Neural cell (in vitro differentiated cells): ENCODE measurements at regions not wholly inside any gene's neighbourhood (a gene's known extent, or its start where the extent isn't known, plus 50 kb on each side); places are given as distances from the start of the nearest gene placed in this dataset.

ENCODE experiments used
- H2AFZ ChIP-seq: fragments of 200-600, 300-800 bp; sonication (generic), shearing (Covaris generic); 2 replicates; pipeline ENCODE4 v1.6.0; 2014; ENCODE audit warnings: low read depth, mild to moderate bottlenecking, antibody characterized with exemption, low read length, moderate library complexity
- H3F3A ChIP-seq: fragments of 200-600 bp; shearing (Covaris generic); 2 replicates; pipeline ENCODE4 v1.6.1; 2016; ENCODE audit warnings: mild to moderate bottlenecking, moderate library complexity, mixed read lengths, antibody characterized with exemption, low read length; ENCODE audit not compliant: insufficient read depth, poor library complexity, severe bottlenecking
- H3K27ac ChIP-seq: fragments of 200-600, 300-800 bp; sonication (generic), shearing (Covaris generic); 2 replicates; pipeline ENCODE4 v1.5.1; 2014; ENCODE audit warnings: mild to moderate bottlenecking, low read length, moderate library complexity
- H3K27me3 ChIP-seq: fragments of 300-800, 200-600 bp; sonication (generic), shearing (Covaris generic); 2 replicates; pipeline ENCODE4 v1.6.0; 2014; ENCODE audit warnings: mild to moderate bottlenecking, low read depth, low read length, moderate library complexity; ENCODE audit not compliant: insufficient read depth
- H3K36me3 ChIP-seq: fragments of 300-800, 200-600 bp; sonication (generic), shearing (Covaris generic); 2 replicates; pipeline ENCODE4 v1.5.1; 2014; ENCODE audit warnings: mild to moderate bottlenecking, antibody characterized with exemption, low read length, moderate library complexity; ENCODE audit not compliant: insufficient read depth
- H3K4me2 ChIP-seq: fragments of 300-800, 200-600 bp; sonication (generic), shearing (Covaris generic); 2 replicates; pipeline ENCODE4 v1.6.0; 2014; ENCODE audit warnings: mild to moderate bottlenecking, low read length
- H3K4me3 ChIP-seq: fragments of 300-800, 200-600 bp; sonication (generic), shearing (Covaris generic); 2 replicates; pipeline ENCODE4 v1.5.1; 2014; ENCODE audit warnings: mild to moderate bottlenecking, low read length, moderate library complexity
- H3K79me2 ChIP-seq: fragments of 200-600 bp; shearing (Covaris generic); replicated peaks from 2 replicates; pipeline ENCODE4 v1.6.0; 2014; ENCODE audit warnings: mild to moderate bottlenecking, low read length, moderate library complexity; ENCODE audit not compliant: insufficient read depth
- H3K9ac ChIP-seq: fragments of 300-800, 200-600 bp; sonication (generic), shearing (Covaris generic); 2 replicates; pipeline ENCODE4 v1.6.1; 2016; ENCODE audit warnings: mild to moderate bottlenecking, low read length, mixed read lengths
- H3K9me2 ChIP-seq: fragments of 200-600 bp; shearing (Covaris generic); 2 replicates; pipeline ENCODE4 v1.6.1; 2016; ENCODE audit warnings: mild to moderate bottlenecking, low read length, mixed read lengths; ENCODE audit not compliant: insufficient read depth
- H3K9me3 ChIP-seq: fragments of 200-600, 300-800 bp; sonication (generic), shearing (Covaris generic); 2 replicates; pipeline ENCODE4 v1.6.1; 2016; ENCODE audit warnings: mild to moderate bottlenecking, mixed run types, low read length, moderate library complexity, mixed read lengths
- H4K20me1 ChIP-seq: fragments of 200-600 bp; shearing (Covaris generic); 2 replicates; pipeline ENCODE4 v1.6.1; 2016; ENCODE audit warnings: mild to moderate bottlenecking, mixed run types; ENCODE audit not compliant: insufficient read depth
- EP300 ChIP-seq: fragments of 450-650 bp; conservative IDR thresholded peaks from 2 replicates; pipeline ENCODE4 v1.6.1; 2014; ENCODE audit warnings: antibody characterized with exemption, mild to moderate bottlenecking, moderate library complexity; ENCODE audit not compliant: poor library complexity, severe bottlenecking
- EZH2 ChIP-seq: fragments of 200-600, 300-800 bp; shearing (Covaris generic), sonication (generic); IDR thresholded peaks from 2 replicates; pipeline ENCODE4 v1.6.1; 2014; ENCODE audit warnings: antibody characterized with exemption, low read length, borderline replicate concordance, mild to moderate bottlenecking; ENCODE audit not compliant: insufficient read depth, poor library complexity, severe bottlenecking
- MXI1 ChIP-seq: fragments of 450-650 bp; conservative IDR thresholded peaks from 2 replicates; pipeline ENCODE4 v1.6.1; 2014; ENCODE audit warnings: antibody characterized with exemption, mild to moderate bottlenecking; ENCODE audit not compliant: poor library complexity, severe bottlenecking
- POLR2AphosphoS5 ChIP-seq: IDR thresholded peaks from 2 replicates; pipeline ENCODE4 v1.6.1; 2012
- RAD21 ChIP-seq: fragments of 450-650 bp; conservative IDR thresholded peaks from 2 replicates; pipeline ENCODE4 v1.6.1; 2014; ENCODE audit warnings: antibody characterized with exemption, mild to moderate bottlenecking, moderate library complexity
- SMC3 ChIP-seq: fragments of 450-650 bp; conservative IDR thresholded peaks from 2 replicates; pipeline ENCODE4 v1.6.1; 2014; ENCODE audit warnings: antibody characterized with exemption, mild to moderate bottlenecking, moderate library complexity; ENCODE audit not compliant: poor library complexity
- TAF1 ChIP-seq: IDR thresholded peaks from 2 replicates; pipeline ENCODE4 v1.6.1; 2012; ENCODE audit warnings: low read depth
- TF ChIP-seq, protein P1 (sequence below): IDR thresholded peaks from 2 replicates; pipeline ENCODE4 v1.6.1; 2012; ENCODE audit warnings: borderline replicate concordance
- TF ChIP-seq, protein P2 (sequence below): fragments of 450-650 bp; IDR thresholded peaks from 2 replicates; pipeline ENCODE4 v1.5.1; 2014; ENCODE audit warnings: antibody characterized with exemption, mild to moderate bottlenecking, moderate library complexity; ENCODE audit not compliant: poor library complexity, severe bottlenecking

DNA sequence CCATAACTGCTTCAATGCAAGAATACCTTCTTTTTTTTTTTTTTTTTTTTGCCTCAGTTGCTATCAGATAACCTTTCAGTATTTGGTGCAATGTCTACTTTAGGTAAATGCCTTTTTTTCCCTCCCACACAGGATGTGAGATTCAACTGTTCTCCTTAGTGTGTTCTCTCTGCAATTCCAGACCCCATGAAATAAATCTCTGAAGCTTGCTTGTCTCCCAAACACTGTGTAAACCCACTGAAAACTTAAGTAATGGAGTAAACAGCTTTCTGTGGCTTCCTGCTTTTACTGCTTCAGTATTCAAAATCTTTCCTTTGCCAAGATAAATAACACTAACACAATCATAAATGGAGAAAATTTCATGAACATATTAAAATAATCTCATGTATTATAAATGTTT is 55.8 kb upstream of the CLEC14A start:
- H3K4me2 ChIP-seq = no peak overlapping the region

DNA sequence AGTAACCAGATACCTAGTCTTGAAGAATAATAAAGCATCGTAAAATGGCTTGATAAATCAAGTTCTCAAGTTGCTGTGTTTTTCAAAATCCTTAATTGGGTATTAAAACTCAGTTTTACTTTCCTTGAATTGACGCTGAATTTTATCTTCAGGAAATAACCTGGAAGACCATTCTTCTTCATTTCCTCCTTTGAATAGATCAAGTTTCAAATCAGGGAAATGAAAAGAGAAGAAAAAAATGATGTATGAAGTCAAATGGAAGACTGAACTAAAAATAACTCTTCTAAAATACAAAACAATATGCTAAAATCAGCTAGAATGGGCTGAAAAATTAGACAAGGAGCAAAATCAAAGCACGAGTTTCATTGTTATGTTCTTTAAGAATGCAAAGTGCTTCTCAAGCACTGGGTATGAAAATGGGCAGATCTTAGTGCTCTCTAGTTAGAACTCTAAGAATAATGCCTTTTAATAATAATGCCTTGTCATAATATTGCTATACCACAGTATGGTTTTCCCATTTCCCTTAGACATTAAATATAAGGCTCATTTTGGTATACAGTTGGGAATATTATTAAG is 54.6 kb upstream of the CLEC14A start:
- Histone ChIP-seq H3F3A (no peaks in the 10 kb centered on the region), H3K4me2 (no peak overlapping the region), H3K4me3 (no peak overlapping the region), H2AFZ (no peak overlapping the region), H3K9me3 (no peaks in the 10 kb centered on the region), H4K20me1 (no peaks in the 10 kb centered on the region), H3K9ac (no peak overlapping the region), H3K9me2 (no peaks in the 10 kb centered on the region), H3K36me3 (no peaks in the 10 kb centered on the region), H3K79me2 (no peaks in the 10 kb centered on the region), H3K27ac (no peak overlapping the region), H3K27me3 (no peaks in the 10 kb centered on the region)
- no peak for TF ChIP-seq EZH2
- no peak for TF ChIP-seq RAD21
- TF ChIP-seq, protein P1, sequence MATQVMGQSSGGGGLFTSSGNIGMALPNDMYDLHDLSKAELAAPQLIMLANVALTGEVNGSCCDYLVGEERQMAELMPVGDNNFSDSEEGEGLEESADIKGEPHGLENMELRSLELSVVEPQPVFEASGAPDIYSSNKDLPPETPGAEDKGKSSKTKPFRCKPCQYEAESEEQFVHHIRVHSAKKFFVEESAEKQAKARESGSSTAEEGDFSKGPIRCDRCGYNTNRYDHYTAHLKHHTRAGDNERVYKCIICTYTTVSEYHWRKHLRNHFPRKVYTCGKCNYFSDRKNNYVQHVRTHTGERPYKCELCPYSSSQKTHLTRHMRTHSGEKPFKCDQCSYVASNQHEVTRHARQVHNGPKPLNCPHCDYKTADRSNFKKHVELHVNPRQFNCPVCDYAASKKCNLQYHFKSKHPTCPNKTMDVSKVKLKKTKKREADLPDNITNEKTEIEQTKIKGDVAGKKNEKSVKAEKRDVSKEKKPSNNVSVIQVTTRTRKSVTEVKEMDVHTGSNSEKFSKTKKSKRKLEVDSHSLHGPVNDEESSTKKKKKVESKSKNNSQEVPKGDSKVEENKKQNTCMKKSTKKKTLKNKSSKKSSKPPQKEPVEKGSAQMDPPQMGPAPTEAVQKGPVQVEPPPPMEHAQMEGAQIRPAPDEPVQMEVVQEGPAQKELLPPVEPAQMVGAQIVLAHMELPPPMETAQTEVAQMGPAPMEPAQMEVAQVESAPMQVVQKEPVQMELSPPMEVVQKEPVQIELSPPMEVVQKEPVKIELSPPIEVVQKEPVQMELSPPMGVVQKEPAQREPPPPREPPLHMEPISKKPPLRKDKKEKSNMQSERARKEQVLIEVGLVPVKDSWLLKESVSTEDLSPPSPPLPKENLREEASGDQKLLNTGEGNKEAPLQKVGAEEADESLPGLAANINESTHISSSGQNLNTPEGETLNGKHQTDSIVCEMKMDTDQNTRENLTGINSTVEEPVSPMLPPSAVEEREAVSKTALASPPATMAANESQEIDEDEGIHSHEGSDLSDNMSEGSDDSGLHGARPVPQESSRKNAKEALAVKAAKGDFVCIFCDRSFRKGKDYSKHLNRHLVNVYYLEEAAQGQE = no peak
- TF ChIP-seq, protein P2, sequence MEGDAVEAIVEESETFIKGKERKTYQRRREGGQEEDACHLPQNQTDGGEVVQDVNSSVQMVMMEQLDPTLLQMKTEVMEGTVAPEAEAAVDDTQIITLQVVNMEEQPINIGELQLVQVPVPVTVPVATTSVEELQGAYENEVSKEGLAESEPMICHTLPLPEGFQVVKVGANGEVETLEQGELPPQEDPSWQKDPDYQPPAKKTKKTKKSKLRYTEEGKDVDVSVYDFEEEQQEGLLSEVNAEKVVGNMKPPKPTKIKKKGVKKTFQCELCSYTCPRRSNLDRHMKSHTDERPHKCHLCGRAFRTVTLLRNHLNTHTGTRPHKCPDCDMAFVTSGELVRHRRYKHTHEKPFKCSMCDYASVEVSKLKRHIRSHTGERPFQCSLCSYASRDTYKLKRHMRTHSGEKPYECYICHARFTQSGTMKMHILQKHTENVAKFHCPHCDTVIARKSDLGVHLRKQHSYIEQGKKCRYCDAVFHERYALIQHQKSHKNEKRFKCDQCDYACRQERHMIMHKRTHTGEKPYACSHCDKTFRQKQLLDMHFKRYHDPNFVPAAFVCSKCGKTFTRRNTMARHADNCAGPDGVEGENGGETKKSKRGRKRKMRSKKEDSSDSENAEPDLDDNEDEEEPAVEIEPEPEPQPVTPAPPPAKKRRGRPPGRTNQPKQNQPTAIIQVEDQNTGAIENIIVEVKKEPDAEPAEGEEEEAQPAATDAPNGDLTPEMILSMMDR = no peak
- no peak for TF ChIP-seq POLR2AphosphoS5
- no peak for TF ChIP-seq SMC3
- TF ChIP-seq MXI1 = no peak
- TF ChIP-seq TAF1 = no peak
- TF ChIP-seq EP300 = no peak

More for the DNA sequence above, 55.8 kb upstream of the CLEC14A start:
- no peaks in the 10 kb centered on the region for H4K20me1 ChIP-seq
- H3K4me3 ChIP-seq = no peak overlapping the region
- TF ChIP-seq SMC3 (no peak), POLR2AphosphoS5 (no peak), EP300 (no peak), MXI1 (no peak), EZH2 (no peak), TAF1 (no peak)
- TF ChIP-seq, protein P2 = no peak
- TF ChIP-seq, protein P1 = no peak
- no peaks in the 10 kb centered on the region for H3F3A ChIP-seq
- no peak overlapping the region for H3K27ac ChIP-seq
- H3K9me3 ChIP-seq = no peaks in the 10 kb centered on the region
- no peaks in the 10 kb centered on the region for H3K9me2 ChIP-seq
- H3K79me2 ChIP-seq = no peaks in the 10 kb centered on the region
- H3K9ac ChIP-seq = no peak overlapping the region
- H3K36me3 ChIP-seq = no peaks in the 10 kb centered on the region
- H3K27me3 ChIP-seq = no peaks in the 10 kb centered on the region
- H2AFZ ChIP-seq = no peak overlapping the region
